ENCODE measurements at regions not wholly inside any gene's neighbourhood (a gene's known extent, or its start where the extent isn't known, plus 50 kb on each side); places are given as distances from the start of the nearest gene placed in this dataset.

DNA sequence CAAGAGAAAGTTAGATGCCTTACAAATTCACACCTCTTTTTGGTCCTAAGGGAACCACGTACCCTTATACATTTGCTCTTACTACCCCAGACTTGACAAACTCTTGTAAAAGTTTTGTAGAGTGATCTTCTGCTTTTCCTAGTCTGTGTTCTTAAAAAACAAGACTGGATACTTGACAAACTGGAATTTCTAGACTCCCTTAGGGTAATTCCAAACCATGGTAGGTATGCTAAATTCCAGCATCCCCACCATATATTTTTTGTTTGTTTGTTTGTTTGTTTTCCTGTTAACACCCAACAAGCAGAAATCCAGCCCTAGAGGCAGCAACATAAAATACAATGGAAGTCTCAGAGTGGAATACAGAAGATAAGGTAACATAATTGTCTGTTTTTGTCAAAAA is 280.7 kb upstream of the NR2F2 start:
- Mint-ChIP-seq H3K27ac (no peak overlapping the region), H3K4me1 (peaks cover 19% of the 10 kb centered on the region), H3K9me3 (no peaks in the 10 kb centered on the region), H3K27me3 (ENCODE audit: low read depth) (peaks cover 87% of the 10 kb centered on the region), H3K4me3 (no peak overlapping the region), H3K36me3 (no peaks in the 10 kb centered on the region)
- DNase-seq (ENCODE audit: low spot score) (no peak), ATAC-seq (no peak)
- CTCF ChIA-PET = no interaction called here
- POLR2A ChIA-PET = no interaction called here
- TF ChIP-seq, protein P1, sequence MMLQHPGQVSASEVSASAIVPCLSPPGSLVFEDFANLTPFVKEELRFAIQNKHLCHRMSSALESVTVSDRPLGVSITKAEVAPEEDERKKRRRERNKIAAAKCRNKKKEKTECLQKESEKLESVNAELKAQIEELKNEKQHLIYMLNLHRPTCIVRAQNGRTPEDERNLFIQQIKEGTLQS (CRISPR knock-in tag; conservative IDR thresholded peaks at IDR 0.05) = no peak
- TF ChIP-seq ETV6 (CRISPR knock-in tag; IDR thresholded peaks at IDR 0.05) (no peak), IRF2 (CRISPR knock-in tag; IDR thresholded peaks at IDR 0.05; ENCODE audit: borderline replicate concordance, low read depth) (no peak), ELF4 (CRISPR knock-in tag; IDR thresholded peaks at IDR 0.05; ENCODE audit: low read depth) (no peak), JUN (CRISPR knock-in tag; IDR thresholded peaks at IDR 0.05) (no peak), EMX1 (CRISPR knock-in tag; IDR thresholded peaks at IDR 0.05) (no peak), ZNF121 (CRISPR knock-in tag; IDR thresholded peaks at IDR 0.05) (no peak), TCF7 (CRISPR knock-in tag; IDR thresholded peaks at IDR 0.05; ENCODE audit: low read depth) (no peak), SMAD3 (CRISPR knock-in tag; IDR thresholded peaks at IDR 0.05; ENCODE audit: borderline replicate concordance) (no peak), NR1H2 (CRISPR knock-in tag; IDR thresholded peaks at IDR 0.05) (no peak), SMAD4 (CRISPR knock-in tag; IDR thresholded peaks at IDR 0.05) (no peak), ZNF232 (CRISPR knock-in tag; IDR thresholded peaks at IDR 0.05) (no peak), TP53 (CRISPR knock-in tag; IDR thresholded peaks at IDR 0.05) (no peak)

DNA sequence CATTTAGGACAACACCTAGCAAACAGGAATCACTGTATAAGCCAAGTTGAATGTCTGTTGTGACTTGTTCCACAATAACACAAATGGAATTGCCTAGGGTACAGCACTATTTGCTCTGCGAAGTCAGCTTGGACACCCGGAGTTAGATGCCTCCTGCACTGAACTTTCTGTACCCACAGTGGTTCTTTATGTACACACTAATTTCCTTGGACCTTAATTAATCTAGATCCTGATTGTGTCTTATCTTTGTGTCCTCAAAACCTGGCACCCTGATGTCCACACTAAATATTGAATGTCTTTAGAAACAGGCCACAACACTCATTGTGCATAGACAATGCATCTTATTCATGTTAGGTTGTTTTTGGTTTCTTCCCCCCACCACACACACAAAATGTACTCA is 278.9 kb upstream of the NR2F2 start:
- no peak overlapping the region for H3K4me3 Mint-ChIP-seq
- peaks cover 97% of the 10 kb centered on the region for H3K27me3 Mint-ChIP-seq (ENCODE audit: low read depth)
- DNase-seq (ENCODE audit: low spot score) (no peak), ATAC-seq (no peak)
- ChIA-PET CTCF (interaction anchor here (3.8 kb wide), 1 partner anchor 275 kb away, joined by 13 read pairs; no protein-coding TSS in a partner anchor), POLR2A (no interaction called here)
- H3K36me3 Mint-ChIP-seq = no peaks in the 10 kb centered on the region
- H3K27ac Mint-ChIP-seq = no peak overlapping the region
- H3K4me1 Mint-ChIP-seq = peaks cover 17% of the 10 kb centered on the region
- no peaks in the 10 kb centered on the region for H3K9me3 Mint-ChIP-seq
- TF ChIP-seq, protein P2, sequence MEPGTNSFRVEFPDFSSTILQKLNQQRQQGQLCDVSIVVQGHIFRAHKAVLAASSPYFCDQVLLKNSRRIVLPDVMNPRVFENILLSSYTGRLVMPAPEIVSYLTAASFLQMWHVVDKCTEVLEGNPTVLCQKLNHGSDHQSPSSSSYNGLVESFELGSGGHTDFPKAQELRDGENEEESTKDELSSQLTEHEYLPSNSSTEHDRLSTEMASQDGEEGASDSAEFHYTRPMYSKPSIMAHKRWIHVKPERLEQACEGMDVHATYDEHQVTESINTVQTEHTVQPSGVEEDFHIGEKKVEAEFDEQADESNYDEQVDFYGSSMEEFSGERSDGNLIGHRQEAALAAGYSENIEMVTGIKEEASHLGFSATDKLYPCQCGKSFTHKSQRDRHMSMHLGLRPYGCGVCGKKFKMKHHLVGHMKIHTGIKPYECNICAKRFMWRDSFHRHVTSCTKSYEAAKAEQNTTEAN (CRISPR knock-in tag; IDR thresholded peaks at IDR 0.05) = no peak
- TF ChIP-seq, protein P3, sequence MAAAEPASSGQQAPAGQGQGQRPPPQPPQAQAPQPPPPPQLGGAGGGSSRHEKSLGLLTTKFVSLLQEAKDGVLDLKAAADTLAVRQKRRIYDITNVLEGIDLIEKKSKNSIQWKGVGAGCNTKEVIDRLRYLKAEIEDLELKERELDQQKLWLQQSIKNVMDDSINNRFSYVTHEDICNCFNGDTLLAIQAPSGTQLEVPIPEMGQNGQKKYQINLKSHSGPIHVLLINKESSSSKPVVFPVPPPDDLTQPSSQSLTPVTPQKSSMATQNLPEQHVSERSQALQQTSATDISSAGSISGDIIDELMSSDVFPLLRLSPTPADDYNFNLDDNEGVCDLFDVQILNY (CRISPR knock-in tag; IDR thresholded peaks at IDR 0.05) = no peak
- no peak for TF ChIP-seq TEAD4 (CRISPR knock-in tag; IDR thresholded peaks at IDR 0.05)
- TF ChIP-seq, protein P4, sequence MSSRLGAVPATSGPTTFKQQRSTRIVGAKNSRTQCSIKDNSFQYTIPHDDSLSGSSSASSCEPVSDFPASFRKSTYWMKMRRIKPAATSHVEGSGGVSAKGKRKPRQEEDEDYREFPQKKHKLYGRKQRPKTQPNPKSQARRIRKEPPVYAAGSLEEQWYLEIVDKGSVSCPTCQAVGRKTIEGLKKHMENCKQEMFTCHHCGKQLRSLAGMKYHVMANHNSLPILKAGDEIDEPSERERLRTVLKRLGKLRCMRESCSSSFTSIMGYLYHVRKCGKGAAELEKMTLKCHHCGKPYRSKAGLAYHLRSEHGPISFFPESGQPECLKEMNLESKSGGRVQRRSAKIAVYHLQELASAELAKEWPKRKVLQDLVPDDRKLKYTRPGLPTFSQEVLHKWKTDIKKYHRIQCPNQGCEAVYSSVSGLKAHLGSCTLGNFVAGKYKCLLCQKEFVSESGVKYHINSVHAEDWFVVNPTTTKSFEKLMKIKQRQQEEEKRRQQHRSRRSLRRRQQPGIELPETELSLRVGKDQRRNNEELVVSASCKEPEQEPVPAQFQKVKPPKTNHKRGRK (CRISPR knock-in tag; IDR thresholded peaks at IDR 0.05; ENCODE audit: borderline replicate concordance) = no peak
- TF ChIP-seq, protein P5, sequence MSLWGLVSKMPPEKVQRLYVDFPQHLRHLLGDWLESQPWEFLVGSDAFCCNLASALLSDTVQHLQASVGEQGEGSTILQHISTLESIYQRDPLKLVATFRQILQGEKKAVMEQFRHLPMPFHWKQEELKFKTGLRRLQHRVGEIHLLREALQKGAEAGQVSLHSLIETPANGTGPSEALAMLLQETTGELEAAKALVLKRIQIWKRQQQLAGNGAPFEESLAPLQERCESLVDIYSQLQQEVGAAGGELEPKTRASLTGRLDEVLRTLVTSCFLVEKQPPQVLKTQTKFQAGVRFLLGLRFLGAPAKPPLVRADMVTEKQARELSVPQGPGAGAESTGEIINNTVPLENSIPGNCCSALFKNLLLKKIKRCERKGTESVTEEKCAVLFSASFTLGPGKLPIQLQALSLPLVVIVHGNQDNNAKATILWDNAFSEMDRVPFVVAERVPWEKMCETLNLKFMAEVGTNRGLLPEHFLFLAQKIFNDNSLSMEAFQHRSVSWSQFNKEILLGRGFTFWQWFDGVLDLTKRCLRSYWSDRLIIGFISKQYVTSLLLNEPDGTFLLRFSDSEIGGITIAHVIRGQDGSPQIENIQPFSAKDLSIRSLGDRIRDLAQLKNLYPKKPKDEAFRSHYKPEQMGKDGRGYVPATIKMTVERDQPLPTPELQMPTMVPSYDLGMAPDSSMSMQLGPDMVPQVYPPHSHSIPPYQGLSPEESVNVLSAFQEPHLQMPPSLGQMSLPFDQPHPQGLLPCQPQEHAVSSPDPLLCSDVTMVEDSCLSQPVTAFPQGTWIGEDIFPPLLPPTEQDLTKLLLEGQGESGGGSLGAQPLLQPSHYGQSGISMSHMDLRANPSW (CRISPR knock-in tag; conservative IDR thresholded peaks at IDR 0.05; ENCODE audit: low read depth) = no peak
- TF ChIP-seq, protein P6, sequence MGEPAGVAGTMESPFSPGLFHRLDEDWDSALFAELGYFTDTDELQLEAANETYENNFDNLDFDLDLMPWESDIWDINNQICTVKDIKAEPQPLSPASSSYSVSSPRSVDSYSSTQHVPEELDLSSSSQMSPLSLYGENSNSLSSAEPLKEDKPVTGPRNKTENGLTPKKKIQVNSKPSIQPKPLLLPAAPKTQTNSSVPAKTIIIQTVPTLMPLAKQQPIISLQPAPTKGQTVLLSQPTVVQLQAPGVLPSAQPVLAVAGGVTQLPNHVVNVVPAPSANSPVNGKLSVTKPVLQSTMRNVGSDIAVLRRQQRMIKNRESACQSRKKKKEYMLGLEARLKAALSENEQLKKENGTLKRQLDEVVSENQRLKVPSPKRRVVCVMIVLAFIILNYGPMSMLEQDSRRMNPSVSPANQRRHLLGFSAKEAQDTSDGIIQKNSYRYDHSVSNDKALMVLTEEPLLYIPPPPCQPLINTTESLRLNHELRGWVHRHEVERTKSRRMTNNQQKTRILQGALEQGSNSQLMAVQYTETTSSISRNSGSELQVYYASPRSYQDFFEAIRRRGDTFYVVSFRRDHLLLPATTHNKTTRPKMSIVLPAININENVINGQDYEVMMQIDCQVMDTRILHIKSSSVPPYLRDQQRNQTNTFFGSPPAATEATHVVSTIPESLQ (CRISPR knock-in tag; IDR thresholded peaks at IDR 0.05) = no peak
- TF ChIP-seq TCF7 (CRISPR knock-in tag; IDR thresholded peaks at IDR 0.05; ENCODE audit: low read depth) = no peak
- TF ChIP-seq ZNF671 (CRISPR knock-in tag; IDR thresholded peaks at IDR 0.05) = no peak
- TF ChIP-seq ZNF263 (CRISPR knock-in tag; IDR thresholded peaks at IDR 0.05; ENCODE audit: low read depth) = no peak
- TF ChIP-seq ZNF416 (CRISPR knock-in tag; IDR thresholded peaks at IDR 0.05) = no peak
- TF ChIP-seq, protein P1 (CRISPR knock-in tag; conservative IDR thresholded peaks at IDR 0.05) = no peak
- no peak for TF ChIP-seq NR3C1 (CRISPR knock-in tag; conservative IDR thresholded peaks at IDR 0.05; ENCODE audit: low read depth)
- TF ChIP-seq, protein P7, sequence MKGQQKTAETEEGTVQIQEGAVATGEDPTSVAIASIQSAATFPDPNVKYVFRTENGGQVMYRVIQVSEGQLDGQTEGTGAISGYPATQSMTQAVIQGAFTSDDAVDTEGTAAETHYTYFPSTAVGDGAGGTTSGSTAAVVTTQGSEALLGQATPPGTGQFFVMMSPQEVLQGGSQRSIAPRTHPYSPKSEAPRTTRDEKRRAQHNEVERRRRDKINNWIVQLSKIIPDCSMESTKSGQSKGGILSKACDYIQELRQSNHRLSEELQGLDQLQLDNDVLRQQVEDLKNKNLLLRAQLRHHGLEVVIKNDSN (CRISPR knock-in tag; IDR thresholded peaks at IDR 0.05) = no peak
